ENCODE measurements at regions not wholly inside any gene's neighbourhood (a gene's known extent, or its start where the extent isn't known, plus 50 kb on each side); places are given as distances from the start of the nearest gene placed in this dataset.
"Not testable (repeated sequence)": the region's sequence is repeated elsewhere in the genome, so short reads cannot be mapped to it uniquely, and the experiment has no call there.

DNA sequence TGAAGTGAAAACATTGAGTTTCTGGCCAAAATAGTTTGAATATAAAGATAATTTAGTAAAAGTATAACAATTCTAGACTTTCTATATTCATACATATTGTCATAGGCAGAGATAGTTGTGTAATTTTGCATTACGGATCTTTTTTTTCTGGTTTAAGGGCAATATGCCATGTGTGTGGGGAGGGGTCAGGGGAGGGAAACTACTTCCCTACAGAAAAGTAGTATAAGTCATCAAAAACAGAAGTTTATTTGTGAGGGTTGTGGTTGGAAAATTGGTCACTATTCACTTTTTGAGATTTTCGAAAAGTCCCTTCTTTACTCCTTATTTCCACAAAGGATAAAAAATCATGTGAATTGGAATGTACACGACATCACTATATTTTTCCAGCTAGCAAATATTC is 288.2 kb upstream of the PREP start:
- Mint-ChIP-seq H3K9me3 (peaks cover 0 to 24% (median 18%) of the 10 kb centered on the region in 3 donors), H3K27ac (no peak overlapping the region), H3K27me3 (peaks cover 4 to 10% of the 10 kb centered on the region in 2 donors), H3K4me3 (no peak overlapping the region), H3K4me1 (no peaks in the 10 kb centered on the region), H3K36me3 (peaks cover 5% of the 10 kb centered on the region)
- Histone ChIP-seq H3K27ac (ENCODE audit: low read length) (no peak overlapping the region), H3K36me3 (ENCODE audit: control insufficient read depth in 2 of 2, extremely low read depth in 1 of 2, insufficient read depth in 1 of 2, low read length in 1 of 2) (no peaks in the 10 kb centered on the region), H3K9me3 (no peaks in the 10 kb centered on the region), H3K4me1 (ENCODE audit: control insufficient read depth in 1 of 2, extremely low read depth in 1 of 2, insufficient read depth in 2 of 2, low read length in 2 of 2) (no peaks in the 10 kb centered on the region), H3K4me3 (ENCODE audit: control insufficient read depth in 1 of 2, extremely low read depth in 1 of 2, low read length in 1 of 2) (no peak overlapping the region), H3K27me3 (replicated peaks in 1 of 2; ENCODE audit: control insufficient read depth in 2 of 2, extremely low read depth in 1 of 2, insufficient read depth in 2 of 2, low read length in 1 of 2) (no peaks in the 10 kb centered on the region)
- CTCF ChIA-PET: no interaction called here
- POLR2A ChIA-PET: no interaction called here
- ATAC-seq (replicated peaks in 1 of 4) (no peak), DNase-seq (no peak)
- WGBS (ENCODE audit: insufficient coverage): no CpG with 5 or more reads among the region's 3 CpGs

DNA sequence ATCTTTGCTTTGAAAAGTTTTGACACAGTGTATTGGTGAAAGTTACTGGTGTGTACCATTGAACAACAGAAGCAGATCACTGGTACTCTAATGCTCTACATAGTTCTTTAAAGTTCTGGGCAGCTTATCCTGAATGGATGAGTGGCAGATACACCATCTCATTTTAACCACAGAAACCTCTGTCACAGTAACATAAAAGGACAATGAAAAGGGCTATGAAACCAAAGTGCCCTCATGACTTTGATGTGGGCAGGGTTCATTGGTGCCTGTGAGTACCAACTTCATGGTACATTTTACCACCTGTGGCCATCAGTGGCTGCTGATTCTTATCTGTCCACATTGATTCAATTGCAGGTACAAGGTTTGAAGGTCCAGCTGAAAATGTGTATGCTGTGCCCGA is 285.7 kb upstream of the PREP start:
- Mint-ChIP-seq H3K4me3 (no peak overlapping the region), H3K9me3 (peaks cover 0 to 32% (median 18%) of the 10 kb centered on the region in 3 donors), H3K27ac (no peak overlapping the region), H3K36me3 (peaks cover 5% of the 10 kb centered on the region), H3K27me3 (peaks cover 4 to 10% of the 10 kb centered on the region in 2 donors), H3K4me1 (no peaks in the 10 kb centered on the region)
- POLR2A ChIA-PET: no interaction called here
- ATAC-seq (replicated peaks in 1 of 4) (no peak), DNase-seq (no peak)
- CTCF ChIA-PET: no interaction called here
- Histone ChIP-seq H3K4me1 (ENCODE audit: control insufficient read depth in 1 of 2, extremely low read depth in 1 of 2, insufficient read depth in 2 of 2, low read length in 2 of 2) (no peaks in the 10 kb centered on the region), H3K9me3 (no peaks in the 10 kb centered on the region), H3K36me3 (ENCODE audit: control insufficient read depth in 2 of 2, extremely low read depth in 1 of 2, insufficient read depth in 1 of 2, low read length in 1 of 2) (no peaks in the 10 kb centered on the region), H3K27me3 (replicated peaks in 1 of 2; ENCODE audit: control insufficient read depth in 2 of 2, extremely low read depth in 1 of 2, insufficient read depth in 2 of 2, low read length in 1 of 2) (no peaks in the 10 kb centered on the region), H3K27ac (ENCODE audit: low read length) (no peak overlapping the region), H3K4me3 (ENCODE audit: control insufficient read depth in 1 of 2, extremely low read depth in 1 of 2, low read length in 1 of 2) (no peak overlapping the region)
- no CpG with 5 or more reads among the region's 1 CpG for WGBS (ENCODE audit: insufficient coverage)

DNA sequence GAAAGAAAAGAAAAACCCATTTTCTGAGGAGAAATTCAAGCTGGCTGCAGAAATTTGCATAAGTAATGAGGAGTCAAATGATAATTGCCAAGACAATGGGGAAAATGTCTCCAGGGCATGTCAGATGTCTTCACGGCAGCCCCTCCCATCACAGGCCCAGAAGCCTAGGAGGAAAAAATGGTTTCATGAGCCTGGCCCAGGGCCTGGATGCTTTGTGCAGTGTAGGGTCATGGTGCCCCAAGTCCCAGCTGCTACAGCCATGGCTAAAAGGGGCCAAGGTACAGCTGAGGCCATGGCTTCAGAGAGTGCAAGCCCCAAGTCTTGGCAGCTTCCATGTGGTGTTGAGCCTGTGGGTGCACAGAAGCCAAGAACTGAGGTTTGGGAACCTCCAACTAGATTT is 283.9 kb upstream of the PREP start:
- H3K27ac ChIP-seq (ENCODE audit: low read length); H3K36me3 Mint-ChIP-seq; H3K27me3 ChIP-seq (replicated peaks in 1 of 2; ENCODE audit: control insufficient read depth in 2 of 2, extremely low read depth in 1 of 2, insufficient read depth in 2 of 2, low read length in 1 of 2); DNase-seq; H3K4me1 ChIP-seq (ENCODE audit: control insufficient read depth in 1 of 2, extremely low read depth in 1 of 2, insufficient read depth in 2 of 2, low read length in 2 of 2); H3K4me3 ChIP-seq (ENCODE audit: control insufficient read depth in 1 of 2, extremely low read depth in 1 of 2, low read length in 1 of 2); H3K27ac Mint-ChIP-seq; CTCF ChIA-PET; H3K4me1 Mint-ChIP-seq; ATAC-seq (replicated peaks in 1 of 4); H3K27me3 Mint-ChIP-seq; H3K36me3 ChIP-seq (ENCODE audit: control insufficient read depth in 2 of 2, extremely low read depth in 1 of 2, insufficient read depth in 1 of 2, low read length in 1 of 2); H3K9me3 ChIP-seq; POLR2A ChIA-PET; H3K4me3 Mint-ChIP-seq: not testable (repeated sequence)
- WGBS (ENCODE audit: insufficient coverage): no CpG with 5 or more reads among the region's 1 CpG
- H3K9me3 Mint-ChIP-seq: peaks cover 1 to 37% (median 19%) of the 10 kb centered on the region in 3 donors

DNA sequence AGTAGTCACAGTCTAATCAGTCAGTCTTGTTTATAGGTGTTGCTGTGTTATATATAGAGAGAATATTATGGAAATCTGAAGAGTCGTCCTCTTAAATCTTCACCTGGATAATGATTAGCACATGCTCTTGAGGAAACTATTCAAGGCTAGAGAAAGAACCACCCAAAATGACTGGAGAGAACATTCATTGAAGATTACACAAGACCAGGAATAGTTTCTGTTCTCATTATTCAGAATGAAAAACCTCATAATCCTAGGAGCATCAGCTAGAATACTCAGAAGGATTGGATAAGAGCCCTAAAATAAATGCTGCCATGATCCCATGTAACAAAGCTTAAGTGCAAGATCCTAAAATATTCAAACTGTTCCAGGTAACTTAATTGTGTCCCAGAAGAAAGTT is 278.2 kb upstream of the PREP start:
- Histone ChIP-seq H3K9me3 (no peaks in the 10 kb centered on the region), H3K27me3 (replicated peaks in 1 of 2; ENCODE audit: control insufficient read depth in 2 of 2, extremely low read depth in 1 of 2, insufficient read depth in 2 of 2, low read length in 1 of 2) (no peaks in the 10 kb centered on the region), H3K4me3 (ENCODE audit: control insufficient read depth in 1 of 2, extremely low read depth in 1 of 2, low read length in 1 of 2) (no peak overlapping the region), H3K36me3 (ENCODE audit: control insufficient read depth in 2 of 2, extremely low read depth in 1 of 2, insufficient read depth in 1 of 2, low read length in 1 of 2) (no peaks in the 10 kb centered on the region), H3K27ac (ENCODE audit: low read length) (no peak overlapping the region), H3K4me1 (ENCODE audit: control insufficient read depth in 1 of 2, extremely low read depth in 1 of 2, insufficient read depth in 2 of 2, low read length in 2 of 2) (peaks cover 0 to 4% of the 10 kb centered on the region in 2 experiments)
- ATAC-seq (replicated peaks in 1 of 4) (no peak), DNase-seq (no peak)
- Mint-ChIP-seq H3K9me3 (peaks cover 12 to 24% (median 12%) of the 10 kb centered on the region in 3 donors), H3K27ac (no peak overlapping the region), H3K27me3 (no peaks in the 10 kb centered on the region), H3K36me3 (no peaks in the 10 kb centered on the region), H3K4me1 (no peaks in the 10 kb centered on the region), H3K4me3 (no peak overlapping the region)
- POLR2A ChIA-PET: no interaction called here
- no CpG with 5 or more reads among the region's 1 CpG for WGBS (ENCODE audit: insufficient coverage)
- CTCF ChIA-PET: no interaction called here

DNA sequence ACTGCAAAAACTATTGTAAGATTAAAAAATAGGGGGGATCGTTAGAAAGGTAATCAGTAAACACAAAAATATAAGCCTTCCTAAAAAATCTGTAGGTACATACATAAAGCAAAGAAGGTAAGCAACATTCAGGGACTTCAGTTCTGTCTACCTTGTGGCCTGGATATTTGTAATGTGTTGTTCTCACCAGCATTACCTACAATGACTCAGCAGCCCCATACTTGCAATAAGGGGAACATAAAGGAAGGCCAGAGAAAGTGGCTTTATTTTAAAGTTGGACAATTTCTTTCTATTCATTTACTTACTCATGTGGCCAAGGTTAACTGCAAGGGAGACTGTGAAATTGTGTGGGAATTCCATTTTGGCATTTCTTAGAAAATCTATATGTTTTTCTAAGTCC is 277.2 kb upstream of the PREP start:
- H3K4me3 ChIP-seq (ENCODE audit: control insufficient read depth in 1 of 2, extremely low read depth in 1 of 2, low read length in 1 of 2): no peak overlapping the region
- no CpG with 5 or more reads among the region's 1 CpG for WGBS (ENCODE audit: insufficient coverage)
- H3K36me3 ChIP-seq (ENCODE audit: control insufficient read depth in 2 of 2, extremely low read depth in 1 of 2, insufficient read depth in 1 of 2, low read length in 1 of 2): no peaks in the 10 kb centered on the region
- H3K9me3 ChIP-seq: no peaks in the 10 kb centered on the region
- no peaks in the 10 kb centered on the region for H3K36me3 Mint-ChIP-seq
- no peak overlapping the region for H3K27ac ChIP-seq (ENCODE audit: low read length)
- H3K4me1 ChIP-seq (ENCODE audit: control insufficient read depth in 1 of 2, extremely low read depth in 1 of 2, insufficient read depth in 2 of 2, low read length in 2 of 2): peaks cover 0 to 4% of the 10 kb centered on the region in 2 experiments
- no peak overlapping the region for H3K4me3 Mint-ChIP-seq
- H3K27me3 ChIP-seq (replicated peaks in 1 of 2; ENCODE audit: control insufficient read depth in 2 of 2, extremely low read depth in 1 of 2, insufficient read depth in 2 of 2, low read length in 1 of 2): no peaks in the 10 kb centered on the region
- peaks cover 12 to 18% (median 12%) of the 10 kb centered on the region in 3 donors for H3K9me3 Mint-ChIP-seq
- ATAC-seq (replicated peaks in 1 of 4) (no peak), DNase-seq (no peak)
- ChIA-PET CTCF (no interaction called here), POLR2A (no interaction called here)
- H3K27me3 Mint-ChIP-seq: no peaks in the 10 kb centered on the region
- no peak overlapping the region for H3K27ac Mint-ChIP-seq
- H3K4me1 Mint-ChIP-seq: no peaks in the 10 kb centered on the region

GRCh38 chr6:105678516-105678915 is 275.6 kb upstream of the PREP start:
- H3K4me1 Mint-ChIP-seq: no peaks in the 10 kb centered on the region
- no CpG with 5 or more reads among the region's 1 CpG for WGBS (ENCODE audit: insufficient coverage)
- H3K27me3 Mint-ChIP-seq: no peaks in the 10 kb centered on the region
- H3K9me3 Mint-ChIP-seq: peaks cover 12 to 16% (median 12%) of the 10 kb centered on the region in 3 donors
- Histone ChIP-seq H3K4me1 (ENCODE audit: control insufficient read depth in 1 of 2, extremely low read depth in 1 of 2, insufficient read depth in 2 of 2, low read length in 2 of 2) (peaks cover 0 to 4% of the 10 kb centered on the region in 2 experiments), H3K27ac (ENCODE audit: low read length) (no peak overlapping the region), H3K27me3 (replicated peaks in 1 of 2; ENCODE audit: control insufficient read depth in 2 of 2, extremely low read depth in 1 of 2, insufficient read depth in 2 of 2, low read length in 1 of 2) (no peaks in the 10 kb centered on the region), H3K36me3 (ENCODE audit: control insufficient read depth in 2 of 2, extremely low read depth in 1 of 2, insufficient read depth in 1 of 2, low read length in 1 of 2) (no peaks in the 10 kb centered on the region), H3K9me3 (no peaks in the 10 kb centered on the region), H3K4me3 (ENCODE audit: control insufficient read depth in 1 of 2, extremely low read depth in 1 of 2, low read length in 1 of 2) (no peak overlapping the region)
- ATAC-seq (replicated peaks in 1 of 4) (no peak), DNase-seq (no peak)
- POLR2A ChIA-PET: no interaction called here
- H3K36me3 Mint-ChIP-seq: no peaks in the 10 kb centered on the region
- CTCF ChIA-PET: no interaction called here
- no peak overlapping the region for H3K27ac Mint-ChIP-seq
- H3K4me3 Mint-ChIP-seq: no peak overlapping the region

DNA sequence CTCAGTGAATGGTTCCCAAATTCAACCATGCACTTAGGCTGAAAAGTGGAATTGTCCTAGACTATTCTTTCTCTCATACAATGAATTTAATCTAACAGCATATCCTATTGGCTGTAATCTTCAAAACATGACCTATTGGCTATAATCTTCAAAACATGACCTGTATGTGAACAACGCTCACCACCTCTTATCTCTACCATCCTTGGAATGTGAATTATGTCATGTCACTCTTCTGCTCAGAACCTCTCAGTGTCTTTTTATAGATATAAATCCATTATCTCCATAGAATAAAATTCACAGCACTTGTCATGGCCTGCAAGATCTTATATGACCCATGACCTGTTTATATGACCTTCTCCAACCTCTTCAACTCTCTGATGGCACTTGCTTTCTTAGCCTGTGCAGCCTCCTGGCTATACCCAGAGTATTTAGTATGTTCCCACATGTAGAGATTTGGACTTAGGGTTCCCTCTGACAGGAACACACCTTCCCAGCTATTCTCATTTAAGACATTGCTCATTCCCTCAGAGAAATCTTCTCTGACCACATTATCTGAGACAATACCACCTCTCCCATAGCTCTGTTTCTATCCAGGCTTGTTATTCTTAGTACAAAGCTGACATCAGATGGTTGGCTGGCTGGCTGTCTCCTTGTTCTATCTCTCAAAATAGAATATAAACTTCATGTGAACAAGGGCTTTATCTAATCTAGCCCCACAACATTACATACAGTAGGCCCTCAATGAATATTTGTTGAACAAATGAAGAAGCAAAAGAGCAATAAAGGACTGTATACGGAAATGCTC is 275.0 kb upstream of the PREP start:
- Mint-ChIP-seq H3K9me3 (peaks cover 12 to 14% (median 12%) of the 10 kb centered on the region in 3 donors), H3K27ac (no peak overlapping the region), H3K4me1 (no peaks in the 10 kb centered on the region), H3K27me3 (no peaks in the 10 kb centered on the region), H3K4me3 (no peak overlapping the region), H3K36me3 (no peaks in the 10 kb centered on the region)
- DNase-seq: no peak
- H3K9me3 ChIP-seq: no peaks in the 10 kb centered on the region
- no peaks in the 10 kb centered on the region for H3K27me3 ChIP-seq (replicated peaks in 1 of 2; ENCODE audit: control insufficient read depth in 2 of 2, extremely low read depth in 1 of 2, insufficient read depth in 2 of 2, low read length in 1 of 2)
- no peak overlapping the region for H3K27ac ChIP-seq (ENCODE audit: low read length)
- ChIA-PET CTCF (no interaction called here), POLR2A (no interaction called here)
- 100% methylated on average over 1 of the region's 2 CpGs for WGBS (ENCODE audit: insufficient coverage)
- H3K4me3 ChIP-seq (ENCODE audit: control insufficient read depth in 1 of 2, extremely low read depth in 1 of 2, low read length in 1 of 2): no peak overlapping the region
- ATAC-seq (replicated peaks in 1 of 4): no peak
- no peaks in the 10 kb centered on the region for H3K36me3 ChIP-seq (ENCODE audit: control insufficient read depth in 2 of 2, extremely low read depth in 1 of 2, insufficient read depth in 1 of 2, low read length in 1 of 2)
- peaks cover 0 to 4% of the 10 kb centered on the region in 2 experiments for H3K4me1 ChIP-seq (ENCODE audit: control insufficient read depth in 1 of 2, extremely low read depth in 1 of 2, insufficient read depth in 2 of 2, low read length in 2 of 2)
